ENCODE measurements at regions not wholly inside any gene's neighbourhood (a gene's known extent, or its start where the extent isn't known, plus 50 kb on each side); places are given as distances from the start of the nearest gene placed in this dataset.
A peak's percentile ranks its signal among the peaks of the same experiment; 100 is the strongest.

- intact Hi-C loops (cut with DNase I) = no loop called here
- Histone ChIP-seq H3K27me3 (peaks cover 0 to 40% (median 4%) of the 10 kb centered on the region in 4 donors), H3K27ac (replicated peaks in 1 of 4) (no peak overlapping the region), H3K4me1 (no peaks in the 10 kb centered on the region), H3K9me3 (no peaks in the 10 kb centered on the region), H3K36me3 (no peaks in the 10 kb centered on the region), H3K4me3 (no peak overlapping the region)
- peak; percentile 87 for DNase-seq (ENCODE audit: extremely low spot score)
- 88% methylated on average over 8 of the region's 13 CpGs for WGBS
- TF ChIP-seq CTCF (IDR thresholded peaks at IDR 0.05) (no peak), POLR2A (IDR thresholded peaks at IDR 0.05; ENCODE audit: low read depth) (no peak), POLR2AphosphoS5 (IDR thresholded peaks at IDR 0.05) (no peak), EP300 (IDR thresholded peaks at IDR 0.05) (no peak)
These were observed 433.7 kb upstream of the B3GAT1 start for GRCh38 chr11:134845474-134846327.

- H3K9me3 ChIP-seq = no peaks in the 10 kb centered on the region
- TF ChIP-seq EP300 (IDR thresholded peaks at IDR 0.05) (no peak), CTCF (IDR thresholded peaks at IDR 0.05) (no peak), POLR2A (IDR thresholded peaks at IDR 0.05; ENCODE audit: low read depth) (no peak), POLR2AphosphoS5 (IDR thresholded peaks at IDR 0.05) (no peak)
- H3K4me3 ChIP-seq = no peak overlapping the region
- no peak for DNase-seq (ENCODE audit: extremely low spot score)
- intact Hi-C loops (cut with DNase I) = no loop called here
- H3K4me1 ChIP-seq = no peaks in the 10 kb centered on the region
- no peak overlapping the region for H3K27ac ChIP-seq (replicated peaks in 1 of 4)
- 77% methylated on average over 8 of the region's 8 CpGs for WGBS
- peaks cover 0 to 47% (median 4%) of the 10 kb centered on the region in 4 donors for H3K27me3 ChIP-seq
- no peaks in the 10 kb centered on the region for H3K36me3 ChIP-seq
These were observed 432.8 kb upstream of the B3GAT1 start for GRCh38 chr11:134844838-134845237.

GRCh38 chr11:134843735-134844134, 431.7 kb upstream of the B3GAT1 start:
- WGBS = 97% methylated on average over 9 of the region's 9 CpGs
- Histone ChIP-seq H3K27ac (replicated peaks in 1 of 4) (no peak overlapping the region), H3K4me3 (no peak overlapping the region), H3K36me3 (no peaks in the 10 kb centered on the region), H3K27me3 (peaks cover 0 to 47% (median 4%) of the 10 kb centered on the region in 4 donors), H3K9me3 (no peaks in the 10 kb centered on the region), H3K4me1 (no peaks in the 10 kb centered on the region)
- intact Hi-C loops (cut with DNase I) = no loop called here
- TF ChIP-seq POLR2A (IDR thresholded peaks at IDR 0.05; ENCODE audit: low read depth) (no peak), POLR2AphosphoS5 (IDR thresholded peaks at IDR 0.05) (no peak), CTCF (IDR thresholded peaks at IDR 0.05) (no peak), EP300 (IDR thresholded peaks at IDR 0.05) (no peak)
- DNase-seq (ENCODE audit: extremely low spot score) = no peak

GRCh38 chr11:134843020-134843419, 431.0 kb upstream of the B3GAT1 start:
- no peak for DNase-seq (ENCODE audit: extremely low spot score)
- H3K27me3 ChIP-seq = peaks cover 0 to 47% (median 4%) of the 10 kb centered on the region in 4 donors
- no peak overlapping the region for H3K27ac ChIP-seq (replicated peaks in 1 of 4)
- no peak overlapping the region for H3K4me3 ChIP-seq
- no peaks in the 10 kb centered on the region for H3K9me3 ChIP-seq
- TF ChIP-seq EP300 (IDR thresholded peaks at IDR 0.05) (no peak), POLR2AphosphoS5 (IDR thresholded peaks at IDR 0.05) (no peak), CTCF (IDR thresholded peaks at IDR 0.05) (no peak), POLR2A (IDR thresholded peaks at IDR 0.05; ENCODE audit: low read depth) (no peak)
- no peaks in the 10 kb centered on the region for H3K36me3 ChIP-seq
- no peaks in the 10 kb centered on the region for H3K4me1 ChIP-seq
- intact Hi-C loops (cut with DNase I) = no loop called here
- WGBS = 79% methylated on average over 5 of the region's 8 CpGs

All from esophagus muscularis mucosa (tissue), 4 donors.